Body of pancreas (tissue), 4 donors: ENCODE measurements at regions not wholly inside any gene's neighbourhood (a gene's known extent, or its start where the extent isn't known, plus 50 kb on each side); places are given as distances from the start of the nearest gene placed in this dataset.

Experiments used
- ATAC-seq: fragments of 150-250 bp; one replicate; pipeline ENCODE4 v1.9.1; 2016
- DNase-seq, 4 donors: peaks; one replicate each; pipeline ENCODE4 v3.0.0-alpha.2; 2019
- H3K27ac ChIP-seq, 4 donors: fragments of 200-600 bp; sonication (generic); 1 replicate in 3 of 4; 2 replicates in 1 of 4; pipeline versions ENCODE4 v1.5.1 to v1.6.1; 2016 to 2019; ENCODE audit warnings: mild to moderate bottlenecking in 1 of 4, mixed read lengths in 1 of 4, moderate library complexity in 1 of 4
- H3K27me3 ChIP-seq, 2 donors: fragments of 200-600 bp; sonication (generic); one replicate each; pipeline ENCODE4 v1.6.0; 2016; ENCODE audit warnings: mild to moderate bottlenecking in 1 of 2
- H3K36me3 ChIP-seq, 2 donors: fragments of 200-600 bp; sonication (generic); replicated peaks in 1 of 2; 2 replicates each; pipeline ENCODE4 v1.5.1; 2016; ENCODE audit warnings: low read depth in 2 of 2; ENCODE audit not compliant: insufficient read depth in 1 of 2
- H3K4me1 ChIP-seq: fragments of 200-600 bp; sonication (generic); one replicate; pipeline ENCODE4 v1.6.0; 2016
- H3K4me3 ChIP-seq, 2 donors: fragments of 200-600 bp; sonication (generic); 1 replicate in 1 of 2; 2 replicates in 1 of 2; pipeline ENCODE4 v1.5.1; 2016 to 2019
- H3K9me3 ChIP-seq, 3 donors: fragments of 200-600 bp; sonication (generic); 1 replicate in 2 of 3; 2 replicates in 1 of 3; pipeline ENCODE4 v1.5.1; 2016
- POLR2A ChIP-seq, 3 donors: fragments of 450-650 bp; IDR thresholded peaks; one replicate each; pipeline ENCODE4 v1.6.1; 2016; ENCODE audit warnings: antibody characterized with exemption in 3 of 3, mild to moderate bottlenecking in 2 of 3
- WGBS, 2 donors: methylation state at CpG; one replicate each; pipeline ENCODE4 v1.1.5; 2017; 5-methylcytosine and 5-hydroxymethylcytosine counted together
- intact Hi-C: fragments of 100-400 bp; cut with DNase I; formaldehyde crosslinking; loops from one replicate; pipeline ENCODE4 v1.15.1; 2023
- TF ChIP-seq, protein P1 (sequence below), 7 experiments: fragments of 450-650 bp in 4 of 7; fragments of 200-600 bp in 3 of 7; sonication (generic) in 3 of 7; IDR thresholded peaks; one replicate each; pipeline ENCODE4 v1.5.1; 2016 to 2019; ENCODE audit warnings: antibody characterized with exemption in 7 of 7

DNA sequence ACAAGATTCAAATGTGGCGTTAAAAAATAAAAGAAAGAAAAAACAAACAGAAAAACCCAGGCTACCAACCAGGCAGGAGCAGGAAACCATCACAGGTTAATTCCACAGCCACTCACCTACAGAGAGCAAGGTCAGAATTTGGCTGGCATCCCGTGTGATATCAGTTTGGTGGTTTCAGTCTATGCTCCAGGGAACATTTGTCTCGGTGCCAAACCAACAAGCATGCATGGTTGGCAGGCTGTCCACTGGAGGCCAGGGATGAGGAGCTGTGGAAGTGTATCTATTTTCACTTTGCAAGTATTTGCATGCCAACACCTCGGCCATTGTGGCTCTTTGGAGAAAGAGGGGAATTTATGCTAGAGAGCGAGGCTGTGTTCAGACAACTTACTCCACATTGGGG, 53.1 kb upstream of the PROX1 start:
- ATAC-seq = peak; percentile 99
- H3K4me1 ChIP-seq = peaks cover 19% of the 10 kb centered on the region
- TF ChIP-seq, protein P1, sequence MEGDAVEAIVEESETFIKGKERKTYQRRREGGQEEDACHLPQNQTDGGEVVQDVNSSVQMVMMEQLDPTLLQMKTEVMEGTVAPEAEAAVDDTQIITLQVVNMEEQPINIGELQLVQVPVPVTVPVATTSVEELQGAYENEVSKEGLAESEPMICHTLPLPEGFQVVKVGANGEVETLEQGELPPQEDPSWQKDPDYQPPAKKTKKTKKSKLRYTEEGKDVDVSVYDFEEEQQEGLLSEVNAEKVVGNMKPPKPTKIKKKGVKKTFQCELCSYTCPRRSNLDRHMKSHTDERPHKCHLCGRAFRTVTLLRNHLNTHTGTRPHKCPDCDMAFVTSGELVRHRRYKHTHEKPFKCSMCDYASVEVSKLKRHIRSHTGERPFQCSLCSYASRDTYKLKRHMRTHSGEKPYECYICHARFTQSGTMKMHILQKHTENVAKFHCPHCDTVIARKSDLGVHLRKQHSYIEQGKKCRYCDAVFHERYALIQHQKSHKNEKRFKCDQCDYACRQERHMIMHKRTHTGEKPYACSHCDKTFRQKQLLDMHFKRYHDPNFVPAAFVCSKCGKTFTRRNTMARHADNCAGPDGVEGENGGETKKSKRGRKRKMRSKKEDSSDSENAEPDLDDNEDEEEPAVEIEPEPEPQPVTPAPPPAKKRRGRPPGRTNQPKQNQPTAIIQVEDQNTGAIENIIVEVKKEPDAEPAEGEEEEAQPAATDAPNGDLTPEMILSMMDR (IDR thresholded peaks at IDR 0.05) = peak in 1 of 7 experiments; percentile 3
- TF ChIP-seq POLR2A (IDR thresholded peaks at IDR 0.05) = no peak
- WGBS, 2 donors = 18 to 24% methylated on average over 5 of the region's 5 CpGs
- H3K36me3 ChIP-seq = no peaks in the 10 kb centered on the region
- no peaks in the 10 kb centered on the region for H3K27me3 ChIP-seq
- H3K9me3 ChIP-seq = no peaks in the 10 kb centered on the region
- H3K27ac ChIP-seq = peak overlapping the region in 3 of 4 donors; percentile 60 to 77 (median 76)
- DNase-seq = peak; percentile 87 to 96 (median 94)
- intact Hi-C loops = no loop called here
- no peak overlapping the region for H3K4me3 ChIP-seq

DNA sequence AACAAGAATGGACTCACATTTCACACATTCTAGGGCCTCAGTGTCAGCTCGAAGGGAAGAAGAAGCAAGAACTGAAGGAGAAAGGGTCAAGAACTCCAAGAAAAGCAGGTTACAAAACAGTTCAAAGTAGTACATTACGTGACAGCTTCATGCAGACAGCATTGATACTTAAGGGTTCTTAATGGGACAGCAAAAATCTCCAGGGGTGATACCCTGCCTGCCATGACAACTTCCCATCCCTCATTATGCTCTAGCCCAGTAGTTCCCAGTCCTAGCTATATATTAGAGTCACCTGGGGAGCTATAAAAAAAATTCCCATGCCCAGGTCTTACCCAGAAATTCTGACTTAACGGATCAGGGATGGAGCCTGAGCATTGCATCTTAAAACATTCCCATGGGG, 51.2 kb upstream of the PROX1 start:
- no peak overlapping the region for H3K27ac ChIP-seq
- TF ChIP-seq, protein P1 (IDR thresholded peaks at IDR 0.05) = no peak
- TF ChIP-seq POLR2A (IDR thresholded peaks at IDR 0.05) = no peak
- WGBS, 2 donors = 76 to 80% methylated on average over 3 of the region's 3 CpGs
- ATAC-seq = no peak
- no peaks in the 10 kb centered on the region for H3K36me3 ChIP-seq
- no peak overlapping the region for H3K4me3 ChIP-seq
- H3K27me3 ChIP-seq = no peaks in the 10 kb centered on the region
- intact Hi-C loops = no loop called here
- no peak for DNase-seq
- no peaks in the 10 kb centered on the region for H3K9me3 ChIP-seq
- peaks cover 19% of the 10 kb centered on the region for H3K4me1 ChIP-seq
